Fibroblast of gingiva (primary cell): ENCODE measurements at regions not wholly inside any gene's neighbourhood (a gene's known extent, or its start where the extent isn't known, plus 50 kb on each side); places are given as distances from the start of the nearest gene placed in this dataset.

Experiments used
- DNase-seq: peaks from one replicate; pipeline ENCODE4 v3.0.0-alpha.2; 2011; ENCODE audit warnings: low read depth

GRCh38 chr9:26742828-26743476 lies 149.7 kb downstream of the CAAP1 start:
- DNase-seq: no peak

- no peak for DNase-seq
These were observed 157.4 kb downstream of the CAAP1 start for GRCh38 chr9:26735160-26735559.

- no peak for DNase-seq
These were observed 163.4 kb downstream of the CAAP1 start for GRCh38 chr9:26729187-26729586.

GRCh38 chr9:26727471-26727870 lies 165.1 kb downstream of the CAAP1 start:
- no peak for DNase-seq

GRCh38 chr9:26725573-26725972 lies 167.0 kb downstream of the CAAP1 start:
- DNase-seq: peak; percentile 2

GRCh38 chr9:26723486-26723885 lies 169.1 kb downstream of the CAAP1 start:
- DNase-seq: peak; percentile 27

- DNase-seq: no peak
These were observed 169.8 kb downstream of the CAAP1 start for GRCh38 chr9:26722755-26723154.

GRCh38 chr9:26710008-26710407 lies 182.6 kb downstream of the CAAP1 start:
- no peak for DNase-seq

- no peak for DNase-seq
These were observed 186.4 kb downstream of the CAAP1 start for GRCh38 chr9:26706223-26706622.

GRCh38 chr9:26695298-26695622 lies 197.3 kb downstream of the CAAP1 start:
- DNase-seq: no peak

GRCh38 chr9:26694381-26695297 lies 198.0 kb downstream of the CAAP1 start:
- no peak for DNase-seq

GRCh38 chr9:26689041-26689440 lies 203.6 kb downstream of the CAAP1 start:
- DNase-seq: no peak

GRCh38 chr9:26687421-26687820 lies 205.2 kb downstream of the CAAP1 start:
- DNase-seq: no peak

- no peak for DNase-seq
These were observed 206.8 kb downstream of the CAAP1 start for GRCh38 chr9:26685818-26686217.

GRCh38 chr9:26684029-26684428 lies 208.6 kb downstream of the CAAP1 start:
- DNase-seq: no peak

- DNase-seq: no peak
These were observed 209.7 kb downstream of the CAAP1 start for GRCh38 chr9:26682796-26683496.

GRCh38 chr9:26682041-26682440 lies 210.6 kb downstream of the CAAP1 start:
- DNase-seq: no peak

- DNase-seq: no peak
These were observed 214.5 kb downstream of the CAAP1 start for GRCh38 chr9:26677965-26678706.

GRCh38 chr9:26675035-26675434 lies 217.6 kb downstream of the CAAP1 start:
- no peak for DNase-seq

GRCh38 chr9:26673261-26673660 lies 219.3 kb downstream of the CAAP1 start:
- no peak for DNase-seq

GRCh38 chr9:26669701-26670670 lies 222.6 kb downstream of the CAAP1 start:
- DNase-seq: no peak
